ENCODE measurements at regions not wholly inside any gene's neighbourhood (a gene's known extent, or its start where the extent isn't known, plus 50 kb on each side); places are given as distances from the start of the nearest gene placed in this dataset.

GRCh38 chr13:69633044-69633443, 474.6 kb upstream of the ATXN8OS start:
- TF ChIP-seq, protein P1, sequence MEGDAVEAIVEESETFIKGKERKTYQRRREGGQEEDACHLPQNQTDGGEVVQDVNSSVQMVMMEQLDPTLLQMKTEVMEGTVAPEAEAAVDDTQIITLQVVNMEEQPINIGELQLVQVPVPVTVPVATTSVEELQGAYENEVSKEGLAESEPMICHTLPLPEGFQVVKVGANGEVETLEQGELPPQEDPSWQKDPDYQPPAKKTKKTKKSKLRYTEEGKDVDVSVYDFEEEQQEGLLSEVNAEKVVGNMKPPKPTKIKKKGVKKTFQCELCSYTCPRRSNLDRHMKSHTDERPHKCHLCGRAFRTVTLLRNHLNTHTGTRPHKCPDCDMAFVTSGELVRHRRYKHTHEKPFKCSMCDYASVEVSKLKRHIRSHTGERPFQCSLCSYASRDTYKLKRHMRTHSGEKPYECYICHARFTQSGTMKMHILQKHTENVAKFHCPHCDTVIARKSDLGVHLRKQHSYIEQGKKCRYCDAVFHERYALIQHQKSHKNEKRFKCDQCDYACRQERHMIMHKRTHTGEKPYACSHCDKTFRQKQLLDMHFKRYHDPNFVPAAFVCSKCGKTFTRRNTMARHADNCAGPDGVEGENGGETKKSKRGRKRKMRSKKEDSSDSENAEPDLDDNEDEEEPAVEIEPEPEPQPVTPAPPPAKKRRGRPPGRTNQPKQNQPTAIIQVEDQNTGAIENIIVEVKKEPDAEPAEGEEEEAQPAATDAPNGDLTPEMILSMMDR (IDR thresholded peaks at IDR 0.05): no peak
- TF ChIP-seq POLR2AphosphoS5 (IDR thresholded peaks at IDR 0.05) (no peak), POLR2A (IDR thresholded peaks at IDR 0.05) (no peak)

Data from sigmoid colon (tissue), 4 donors.